DLD1 (cell line): ENCODE measurements at regions not wholly inside any gene's neighbourhood (a gene's known extent, or its start where the extent isn't known, plus 50 kb on each side); places are given as distances from the start of the nearest gene placed in this dataset.

Experiments used
- in situ Hi-C: cut with HindIII; loops from 2 replicates; pipeline ENCODE4 v1.10.0; 2017; ENCODE audit warnings: low sequenced_read_pairs

GRCh38 chr3:18501679-18502343 is 76.7 kb upstream of the SATB1 start:
- in situ Hi-C loops = no loop called here

GRCh38 chr3:18500322-18500721 is 75.2 kb upstream of the SATB1 start:
- in situ Hi-C loops = no loop called here

GRCh38 chr3:18499301-18499700 is 74.2 kb upstream of the SATB1 start:
- in situ Hi-C loops = no loop called here

- in situ Hi-C loops = no loop called here
Observed at GRCh38 chr3:18494251-18494650, 69.1 kb upstream of the SATB1 start.

GRCh38 chr3:18489939-18490338 is 64.8 kb upstream of the SATB1 start:
- in situ Hi-C loops = no loop called here

- in situ Hi-C loops = no loop called here
Observed at GRCh38 chr3:18483226-18483625, 58.1 kb upstream of the SATB1 start.

- in situ Hi-C loops = no loop called here
Observed at GRCh38 chr3:18481946-18482548, 56.9 kb upstream of the SATB1 start.

- in situ Hi-C loops = no loop called here
Observed at GRCh38 chr3:18477620-18478019, 52.5 kb upstream of the SATB1 start.
